Eye (tissue), 1 donor: ENCODE measurements at regions not wholly inside any gene's neighbourhood (a gene's known extent, or its start where the extent isn't known, plus 50 kb on each side); places are given as distances from the start of the nearest gene placed in this dataset.
"Not testable (repeated sequence)": the region's sequence is repeated elsewhere in the genome, so short reads cannot be mapped to it uniquely, and the experiment has no call there.

Source experiments
- DNase-seq: peaks from one replicate; pipeline ENCODE4 v3.0.0-alpha.2; 2015

DNA sequence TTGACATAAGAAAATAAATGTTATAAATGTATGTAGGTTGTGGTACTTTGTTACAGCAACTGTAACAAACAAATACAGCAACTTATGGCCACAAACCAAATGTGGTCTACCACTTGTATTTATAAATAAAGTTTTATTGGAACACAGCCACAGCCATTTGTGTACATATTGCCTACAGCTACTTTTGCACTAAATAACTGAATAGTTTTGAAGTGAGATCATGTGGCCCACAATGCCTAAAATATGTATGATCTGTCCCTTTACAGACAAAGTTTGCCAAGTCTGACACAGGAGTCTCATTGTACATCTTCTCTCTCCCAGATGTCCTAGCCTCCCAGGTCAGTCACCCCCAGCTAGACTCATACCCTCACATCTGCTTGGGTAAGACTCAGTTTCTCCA lies 283.6 kb upstream of the PRDM9 start:
- no peak for DNase-seq

- no peak for DNase-seq
Measured at GRCh38 chr5:23221831-23222230, 285.6 kb upstream of the PRDM9 start.

DNA sequence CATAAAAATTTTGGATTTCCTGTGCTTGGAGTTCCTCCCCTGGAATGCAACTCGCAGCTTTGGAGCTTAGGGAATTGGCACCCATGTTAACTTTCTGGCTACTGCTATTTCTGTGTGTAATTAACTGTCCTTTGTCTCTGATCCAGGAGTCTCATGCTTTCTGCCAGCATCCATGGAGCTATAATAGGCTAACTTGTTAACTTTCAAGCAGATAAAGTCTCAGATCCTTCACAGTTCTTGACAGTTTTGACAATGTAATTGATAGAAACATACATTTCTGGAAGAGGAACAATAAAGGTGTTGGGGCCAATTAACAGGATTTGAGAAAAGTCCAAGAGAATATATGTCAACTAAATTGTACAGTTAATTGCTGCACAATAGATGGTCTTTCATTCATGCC lies 290.2 kb upstream of the PRDM9 start:
- DNase-seq = no peak

- DNase-seq = no peak
Measured at GRCh38 chr5:23216345-23216744, 291.1 kb upstream of the PRDM9 start.

- peak; percentile 90 for DNase-seq
Measured at GRCh38 chr5:23208959-23209431, 298.4 kb upstream of the PRDM9 start.

DNA sequence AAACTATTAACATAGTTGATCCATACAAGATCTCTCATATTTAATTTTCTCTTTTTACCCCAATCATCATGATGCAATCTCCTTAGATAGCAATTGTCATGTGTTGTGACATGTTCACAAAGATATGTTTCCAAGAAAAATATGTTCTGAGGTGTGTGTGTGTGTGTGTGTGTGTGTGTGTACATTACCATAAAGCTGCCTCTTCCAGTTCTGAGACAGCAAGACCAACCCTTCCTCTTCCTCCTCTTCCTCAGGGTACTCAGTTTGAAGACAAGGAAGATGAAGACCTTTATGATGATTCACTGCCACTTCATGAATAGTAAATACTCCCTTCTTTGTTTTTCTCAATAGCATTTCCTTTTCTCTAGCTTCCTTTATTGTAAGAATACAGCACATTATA lies 303.3 kb upstream of the PRDM9 start:
- no peak for DNase-seq

GRCh38 chr5:23169660-23170416 lies 316.7 kb upstream of the CDH12 start:
- no peak for DNase-seq

GRCh38 chr5:23164971-23165370 lies 311.8 kb upstream of the CDH12 start:
- DNase-seq = no peak

GRCh38 chr5:23158179-23158578 lies 305.0 kb upstream of the CDH12 start:
- DNase-seq = no peak

- no peak for DNase-seq
Measured at GRCh38 chr5:23157716-23158115, 304.6 kb upstream of the CDH12 start.

DNA sequence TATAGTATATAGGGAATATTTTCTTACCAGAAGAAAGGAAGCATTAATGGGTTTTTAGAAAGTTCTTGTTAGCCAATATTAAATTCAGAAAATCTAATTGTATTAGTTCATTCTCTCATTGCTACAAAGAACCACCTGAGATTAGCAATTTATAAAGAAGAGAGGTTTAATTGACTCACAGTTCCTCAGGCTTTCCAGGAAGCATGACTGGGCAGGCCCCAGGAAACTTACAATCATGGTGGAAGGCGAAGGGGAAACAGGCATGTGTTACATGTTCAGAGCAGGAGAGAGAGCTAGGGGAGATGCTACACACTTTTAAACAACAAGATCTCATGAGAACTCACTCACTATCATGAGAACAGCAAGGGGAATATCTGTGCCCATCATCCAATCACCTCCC lies 304.0 kb upstream of the CDH12 start:
- DNase-seq = no peak

- no peak for DNase-seq
Measured at GRCh38 chr5:23147625-23148024, 294.5 kb upstream of the CDH12 start.

DNA sequence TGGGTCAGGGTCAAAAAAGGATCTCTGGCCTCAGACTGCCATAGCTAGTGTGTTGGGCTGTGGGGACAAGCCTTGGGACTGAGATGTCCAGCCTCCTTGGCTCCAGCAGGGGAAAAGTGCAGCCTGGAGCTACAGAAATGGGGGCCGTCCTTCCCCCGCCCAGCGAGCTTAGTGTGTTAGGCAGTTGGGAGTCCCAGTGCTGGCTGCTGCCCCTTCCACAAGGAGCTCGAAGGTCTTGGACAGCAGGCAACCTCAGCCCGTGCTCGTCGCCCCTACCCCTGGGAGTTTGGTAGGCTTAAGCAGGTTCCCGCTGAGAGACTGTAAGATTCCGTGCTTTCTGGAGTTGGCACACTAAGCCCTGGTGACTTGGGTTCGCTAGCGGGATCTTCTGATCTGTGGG lies 293.0 kb upstream of the CDH12 start:
- DNase-seq = no peak

DNA sequence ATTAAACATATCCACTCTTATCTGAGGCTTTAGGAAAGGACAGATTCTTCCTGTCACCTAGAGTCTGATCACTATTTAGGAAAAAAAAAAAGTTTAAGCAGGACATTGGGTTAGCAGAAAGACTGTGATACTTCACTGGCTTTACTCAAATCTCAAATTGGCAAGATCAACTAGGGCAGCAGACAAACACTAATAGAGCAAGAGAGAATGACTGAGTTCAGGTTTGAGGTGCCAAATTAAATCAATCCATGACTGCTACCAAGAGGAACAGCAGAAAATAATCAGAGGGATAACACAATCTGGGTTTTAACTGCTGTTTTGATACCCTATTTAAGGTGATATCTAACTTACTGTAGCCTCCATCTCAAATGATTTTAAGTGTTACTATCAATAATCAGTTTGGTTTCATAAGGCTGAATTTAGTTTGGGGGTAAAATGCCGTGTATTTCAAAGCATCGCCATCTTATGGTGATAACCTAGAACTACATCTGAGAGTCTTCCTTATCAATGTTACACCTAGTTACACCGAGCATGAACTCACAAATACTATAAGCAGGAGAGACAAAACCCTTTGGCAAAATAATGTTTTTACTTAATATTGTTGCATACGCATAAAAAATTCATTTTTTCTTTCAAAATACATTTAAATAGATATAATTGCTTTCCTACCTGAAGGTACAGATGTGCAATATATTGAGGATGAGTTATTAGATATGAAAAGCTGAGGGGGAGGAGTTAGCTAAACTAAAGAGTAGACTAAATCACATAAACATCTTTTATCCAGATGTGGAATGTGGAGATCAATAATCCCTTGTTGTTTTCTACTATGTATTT lies 286.4 kb upstream of the CDH12 start:
- DNase-seq = peak; percentile 45

DNA sequence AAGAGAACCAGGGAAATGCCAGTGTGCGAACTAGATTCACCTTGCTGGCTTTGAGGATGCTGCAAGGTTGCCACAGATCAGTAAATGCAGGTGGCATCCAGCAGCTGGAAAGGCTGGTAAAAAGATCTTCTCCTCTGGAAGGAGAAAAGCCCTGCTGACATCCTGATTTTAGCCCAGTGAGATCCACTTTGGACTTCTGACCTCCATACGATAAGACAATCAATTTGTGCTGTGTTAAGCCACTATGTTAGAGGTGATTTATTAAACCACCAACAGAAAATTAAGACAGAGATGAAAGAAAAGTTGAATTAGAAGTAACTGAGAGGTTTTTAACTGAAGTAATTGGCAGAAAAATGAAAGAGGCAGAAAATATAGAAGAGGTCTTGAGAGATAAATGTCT lies 283.8 kb upstream of the CDH12 start:
- DNase-seq = no peak

GRCh38 chr5:23132231-23132630 lies 279.1 kb upstream of the CDH12 start:
- DNase-seq = peak; percentile 24

GRCh38 chr5:23112237-23112636 lies 259.1 kb upstream of the CDH12 start:
- DNase-seq = no peak

GRCh38 chr5:23105021-23105420 lies 251.9 kb upstream of the CDH12 start:
- DNase-seq = no peak

DNA sequence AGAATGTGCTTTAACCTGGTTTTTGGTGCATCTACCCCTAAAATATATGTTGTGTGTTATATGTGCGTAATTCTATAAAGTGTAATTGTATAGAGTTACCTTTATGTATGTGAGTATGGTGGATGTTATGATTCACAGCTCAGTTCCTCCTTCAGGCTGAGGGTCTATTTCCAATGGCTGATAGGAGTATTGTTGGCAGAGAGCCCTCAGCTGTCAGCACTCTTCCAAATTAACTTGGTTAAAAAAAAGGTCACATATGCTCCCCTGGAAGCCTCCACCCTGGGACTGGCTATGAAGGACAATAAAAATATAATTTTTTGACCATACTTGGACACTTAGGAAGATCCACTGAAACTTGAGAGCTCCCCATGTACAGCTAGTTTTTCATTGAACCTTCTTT lies 250.4 kb upstream of the CDH12 start:
- DNase-seq = no peak

DNA sequence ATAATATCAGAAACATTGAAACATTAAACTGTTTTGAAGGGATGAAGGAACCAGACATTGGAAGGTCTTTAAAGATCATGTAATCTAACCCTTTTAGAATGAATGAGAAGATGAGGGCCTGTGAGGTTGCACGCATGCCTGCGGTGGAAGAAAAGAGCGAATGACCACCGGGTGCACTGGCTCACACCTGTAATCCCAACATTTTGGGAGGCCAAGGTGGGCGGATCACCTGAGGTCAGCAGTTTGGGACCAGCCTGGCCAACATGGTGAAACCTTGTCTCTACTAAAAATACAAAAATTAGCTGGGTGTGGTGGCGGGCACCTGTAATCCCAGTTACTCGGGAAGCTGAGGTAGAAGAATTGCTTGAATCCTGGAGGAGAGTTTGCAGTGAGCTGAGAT lies 242.3 kb upstream of the CDH12 start:
- not testable (repeated sequence) for DNase-seq

GRCh38 chr5:23089286-23089685 lies 236.1 kb upstream of the CDH12 start:
- no peak for DNase-seq

GRCh38 chr5:23084815-23085214 lies 231.7 kb upstream of the CDH12 start:
- DNase-seq = no peak

GRCh38 chr5:23072179-23072578 lies 219.0 kb upstream of the CDH12 start:
- DNase-seq = no peak

- no peak for DNase-seq
Measured at GRCh38 chr5:23071682-23072081, 218.5 kb upstream of the CDH12 start.
